SJSA1 (cell line): ENCODE measurements at regions not wholly inside any gene's neighbourhood (a gene's known extent, or its start where the extent isn't known, plus 50 kb on each side); places are given as distances from the start of the nearest gene placed in this dataset.
"Not testable (repeated sequence)": the region's sequence is repeated elsewhere in the genome, so short reads cannot be mapped to it uniquely, and the experiment has no call there.

Experiments
- DNase-seq, 2 experiments: peaks; one replicate each; pipeline ENCODE4 v3.0.0-alpha.2; 2015 to 2020; ENCODE audit warnings: low spot score in 2 of 2, low read depth in 1 of 2
- H3K27ac ChIP-seq: fragments of 250-450 bp; sonication (Bioruptor Pico); 2 replicates; pipeline ENCODE4 v1.5.1; 2020; ENCODE audit warnings: mild to moderate bottlenecking, moderate library complexity
- H3K27me3 ChIP-seq: fragments of 250-450 bp; sonication (Bioruptor Pico); replicated peaks from 2 replicates; pipeline ENCODE4 v1.5.1; 2020; ENCODE audit warnings: mild to moderate bottlenecking, moderate library complexity
- H3K36me3 ChIP-seq: fragments of 250-450 bp; sonication (Bioruptor Pico); 2 replicates; pipeline ENCODE4 v1.5.1; 2020; ENCODE audit warnings: mild to moderate bottlenecking
- H3K4me1 ChIP-seq: fragments of 250-450 bp; sonication (Bioruptor Pico); replicated peaks from 2 replicates; pipeline ENCODE4 v1.6.1; 2021; ENCODE audit warnings: mild to moderate bottlenecking
- H3K4me3 ChIP-seq: fragments of 250-450 bp; sonication (Bioruptor Pico); 2 replicates; pipeline ENCODE4 v1.5.1; 2020; ENCODE audit warnings: mild to moderate bottlenecking
- H3K9me3 ChIP-seq: fragments of 250-450 bp; sonication (Bioruptor Pico); replicated peaks from 2 replicates; pipeline ENCODE4 v1.5.1; 2020; ENCODE audit warnings: mild to moderate bottlenecking

DNA sequence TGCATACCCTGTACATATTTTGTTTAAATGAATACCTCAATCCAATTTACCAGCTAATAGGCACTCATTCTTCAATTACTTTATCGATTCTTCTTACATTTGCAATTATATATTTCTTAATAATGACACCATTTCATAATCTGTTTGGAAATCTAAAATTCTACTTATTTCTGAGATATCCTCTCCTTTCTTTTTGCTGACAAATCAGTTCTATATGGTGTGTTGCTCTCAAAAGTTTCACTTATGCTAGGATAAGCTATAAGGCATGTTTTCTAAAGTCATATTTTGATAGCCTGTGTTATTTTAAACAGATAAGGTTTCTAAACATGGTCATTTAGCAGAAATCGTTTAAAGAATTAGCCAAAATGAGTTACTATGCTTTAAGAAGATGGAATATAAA is 140.6 kb upstream of the GJE1 start:
- Histone ChIP-seq H3K4me3 (no peak overlapping the region), H3K4me1 (peaks cover 4% of the 10 kb centered on the region), H3K27ac (no peak overlapping the region), H3K36me3 (no peaks in the 10 kb centered on the region), H3K9me3 (no peaks in the 10 kb centered on the region), H3K27me3 (no peaks in the 10 kb centered on the region)
- DNase-seq = no peak

DNA sequence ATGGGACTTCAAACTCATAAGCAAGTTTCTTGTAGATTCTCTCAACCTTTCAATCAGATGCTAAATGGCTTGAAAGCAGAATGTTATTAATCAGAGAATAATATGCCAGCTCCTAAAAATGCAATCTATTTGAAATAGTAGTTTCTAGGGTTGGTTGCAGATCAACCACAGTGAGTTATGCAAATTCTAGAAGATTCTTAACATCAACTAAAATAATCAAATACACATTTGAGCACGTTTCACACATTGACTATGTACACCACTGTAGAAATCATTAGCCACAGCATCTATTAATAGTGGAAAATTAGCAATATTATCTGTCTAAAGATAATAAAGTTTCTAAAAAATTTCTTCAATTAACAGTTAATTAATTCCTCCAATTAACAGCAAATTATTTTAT is 141.9 kb upstream of the GJE1 start:
- no peaks in the 10 kb centered on the region for H3K36me3 ChIP-seq
- no peak overlapping the region for H3K4me3 ChIP-seq
- peaks cover 4% of the 10 kb centered on the region for H3K4me1 ChIP-seq
- no peaks in the 10 kb centered on the region for H3K27me3 ChIP-seq
- H3K27ac ChIP-seq = no peak overlapping the region
- no peaks in the 10 kb centered on the region for H3K9me3 ChIP-seq
- DNase-seq = no peak

DNA sequence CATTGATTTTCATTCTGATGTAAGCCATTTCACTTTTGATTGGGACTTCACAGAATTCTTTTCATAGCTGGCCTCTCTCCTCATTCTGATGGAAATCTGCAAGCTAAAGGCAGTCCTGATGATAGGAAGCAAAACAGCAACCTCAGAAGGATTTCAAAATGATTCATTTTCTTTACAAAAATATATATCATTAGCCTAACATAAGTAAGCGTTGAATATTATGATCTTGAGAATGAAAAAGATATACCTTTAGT is 143.1 kb upstream of the GJE1 start:
- H3K27me3 ChIP-seq = no peaks in the 10 kb centered on the region
- H3K9me3 ChIP-seq = no peaks in the 10 kb centered on the region
- no peak overlapping the region for H3K4me3 ChIP-seq
- no peak for DNase-seq
- H3K4me1 ChIP-seq = peaks cover 4% of the 10 kb centered on the region
- H3K36me3 ChIP-seq = no peaks in the 10 kb centered on the region
- H3K27ac ChIP-seq = no peak overlapping the region

DNA sequence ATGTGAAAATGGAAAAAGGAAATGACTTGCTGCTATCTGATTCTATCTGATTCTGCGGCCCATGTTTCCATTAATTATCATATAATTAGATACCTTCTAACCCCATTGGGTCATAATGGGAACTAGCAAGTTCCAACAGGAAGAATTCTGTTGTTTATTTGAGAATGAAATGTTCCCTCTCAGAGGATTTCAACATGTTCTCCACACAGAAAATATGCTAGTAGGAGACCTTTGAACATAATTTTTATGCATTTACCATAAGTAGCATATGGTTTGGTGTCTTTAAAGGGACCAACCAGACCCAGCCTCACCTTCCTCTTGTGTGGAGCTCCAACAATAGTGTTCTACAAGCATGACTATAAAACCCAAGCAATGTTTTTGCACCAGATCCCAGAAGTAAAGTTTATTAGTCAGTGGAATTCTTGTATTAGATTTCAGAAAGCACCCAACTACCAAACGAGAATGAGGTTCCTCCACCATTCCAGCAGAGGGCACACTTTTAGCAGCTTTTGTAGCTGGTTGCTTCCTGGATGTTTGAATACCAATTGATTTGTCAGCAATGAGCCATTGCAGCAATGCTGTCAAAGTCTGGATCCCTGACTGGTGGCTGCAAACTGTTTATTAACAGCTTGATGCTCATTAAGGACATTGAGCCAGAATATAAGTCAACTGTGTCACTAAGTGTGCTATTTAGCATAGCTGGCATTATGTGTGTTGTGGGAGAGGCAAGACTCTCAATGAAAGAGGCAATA is 143.6 kb upstream of the GJE1 start:
- Histone ChIP-seq H3K27me3 (no peaks in the 10 kb centered on the region), H3K4me3 (no peak overlapping the region), H3K27ac (no peak overlapping the region), H3K36me3 (no peaks in the 10 kb centered on the region), H3K9me3 (no peaks in the 10 kb centered on the region), H3K4me1 (peaks cover 4% of the 10 kb centered on the region)
- DNase-seq = peak; percentile 52 to 62

DNA sequence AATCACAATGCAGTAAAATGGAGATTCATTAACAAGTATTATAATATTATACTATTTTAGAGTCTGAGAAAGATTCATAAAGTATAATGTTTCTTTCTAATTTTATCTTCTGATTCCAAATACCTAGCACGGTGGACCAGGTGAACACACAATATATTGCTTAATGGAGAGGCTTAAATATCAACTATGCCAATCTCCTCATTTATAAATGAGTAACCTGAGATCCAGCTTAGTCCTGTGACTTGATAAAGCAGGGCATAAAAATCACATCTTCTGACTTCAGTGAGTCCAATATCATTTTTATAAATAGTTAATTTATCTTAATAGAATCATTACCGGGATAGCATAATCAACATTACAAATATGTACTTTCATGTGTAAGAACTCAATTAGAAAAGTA is 144.4 kb upstream of the GJE1 start:
- no peak overlapping the region for H3K4me3 ChIP-seq
- H3K27me3 ChIP-seq = no peaks in the 10 kb centered on the region
- H3K27ac ChIP-seq = no peak overlapping the region
- H3K36me3 ChIP-seq = no peaks in the 10 kb centered on the region
- H3K9me3 ChIP-seq = no peaks in the 10 kb centered on the region
- no peak for DNase-seq
- peaks cover 4% of the 10 kb centered on the region for H3K4me1 ChIP-seq

DNA sequence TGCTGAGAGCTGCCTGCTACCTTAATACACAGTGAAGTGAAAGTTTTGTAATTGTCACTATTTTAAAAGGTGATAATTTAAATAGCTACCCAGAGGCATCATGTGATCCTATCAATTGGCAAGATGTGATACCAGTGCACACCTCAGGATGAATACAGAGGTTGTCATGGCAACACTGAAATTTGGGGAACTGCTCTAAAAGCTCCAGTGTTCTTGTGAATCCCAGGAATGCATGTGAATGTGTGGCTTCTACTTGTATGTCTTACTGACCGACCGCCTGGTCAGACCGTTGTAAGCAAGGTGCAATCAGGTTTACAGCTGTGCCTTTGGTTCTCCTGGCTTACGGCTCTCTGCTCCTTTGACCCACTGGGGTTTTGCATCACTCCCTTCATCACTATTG is 146.3 kb upstream of the GJE1 start:
- H3K36me3 ChIP-seq = no peaks in the 10 kb centered on the region
- no peaks in the 10 kb centered on the region for H3K27me3 ChIP-seq
- H3K27ac ChIP-seq = no peak overlapping the region
- H3K9me3 ChIP-seq = no peaks in the 10 kb centered on the region
- DNase-seq = no peak
- peaks cover 4% of the 10 kb centered on the region for H3K4me1 ChIP-seq
- H3K4me3 ChIP-seq = no peak overlapping the region

DNA sequence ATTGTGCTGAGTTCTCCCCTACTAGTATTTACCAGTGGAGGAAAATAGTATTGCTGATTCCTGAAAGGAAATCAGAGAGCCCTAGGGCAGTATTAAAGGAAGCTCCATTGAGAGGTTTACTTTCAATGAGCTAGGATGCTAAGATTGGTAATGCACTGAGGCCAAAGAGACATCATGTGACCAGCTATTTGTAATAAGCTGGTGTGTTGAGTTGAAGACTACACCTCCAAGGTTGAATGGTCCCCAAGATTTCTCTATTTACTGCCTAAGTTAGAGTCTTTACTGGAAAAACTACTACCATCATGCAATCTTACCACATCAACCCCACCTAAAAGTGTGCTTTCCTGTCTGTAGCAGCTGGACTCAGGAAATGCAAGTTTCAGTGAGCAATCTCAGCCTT is 151.5 kb upstream of the GJE1 start:
- no peaks in the 10 kb centered on the region for H3K36me3 ChIP-seq
- H3K27ac ChIP-seq = no peak overlapping the region
- H3K9me3 ChIP-seq = no peaks in the 10 kb centered on the region
- no peak for DNase-seq
- H3K4me1 ChIP-seq = no peaks in the 10 kb centered on the region
- H3K27me3 ChIP-seq = no peaks in the 10 kb centered on the region
- H3K4me3 ChIP-seq = no peak overlapping the region

DNA sequence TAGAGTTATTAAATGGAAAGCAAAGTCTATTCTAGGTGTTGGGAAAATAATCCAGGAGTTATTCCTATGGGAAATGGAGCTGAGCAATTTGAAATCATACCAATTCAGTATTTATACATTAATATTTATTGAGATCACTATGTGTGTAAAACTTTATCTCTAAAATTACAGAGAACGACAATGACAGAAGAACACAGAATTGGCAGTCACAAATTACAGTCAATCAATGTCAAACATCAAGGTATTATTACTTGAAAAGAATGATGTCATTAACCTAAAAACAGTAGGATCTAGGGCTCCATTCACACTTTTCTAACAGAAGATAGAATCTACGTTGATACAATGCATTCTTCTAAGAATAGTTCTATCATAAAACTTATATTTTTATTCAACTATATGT is 154.9 kb upstream of the GJE1 start:
- H3K36me3 ChIP-seq = no peaks in the 10 kb centered on the region
- no peak for DNase-seq
- H3K4me3 ChIP-seq = no peak overlapping the region
- no peak overlapping the region for H3K27ac ChIP-seq
- H3K4me1 ChIP-seq = no peaks in the 10 kb centered on the region
- H3K9me3 ChIP-seq = no peaks in the 10 kb centered on the region
- H3K27me3 ChIP-seq = no peaks in the 10 kb centered on the region

DNA sequence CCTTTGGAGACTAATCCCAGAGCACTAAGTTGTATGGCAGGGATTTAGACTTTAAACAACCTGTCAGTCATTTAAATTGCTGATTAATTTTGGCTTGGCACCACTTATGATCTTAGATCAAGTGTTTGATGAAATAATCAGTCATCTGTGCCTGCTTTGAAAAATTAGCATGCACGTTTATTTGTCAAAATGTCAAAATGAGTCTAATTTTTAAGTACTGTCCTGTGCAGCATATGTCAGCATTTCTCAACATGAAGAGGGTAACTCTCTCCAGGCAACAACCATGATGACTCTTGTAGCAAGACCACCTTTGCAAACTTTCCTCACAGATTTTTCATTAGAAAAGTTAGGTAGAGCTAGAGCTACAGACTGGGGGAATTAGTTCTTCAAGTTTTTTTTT is 155.7 kb upstream of the GJE1 start:
- H3K36me3 ChIP-seq = no peaks in the 10 kb centered on the region
- H3K27me3 ChIP-seq = no peaks in the 10 kb centered on the region
- H3K9me3 ChIP-seq = no peaks in the 10 kb centered on the region
- H3K4me1 ChIP-seq = no peaks in the 10 kb centered on the region
- H3K4me3 ChIP-seq = no peak overlapping the region
- no peak overlapping the region for H3K27ac ChIP-seq
- DNase-seq = no peak

DNA sequence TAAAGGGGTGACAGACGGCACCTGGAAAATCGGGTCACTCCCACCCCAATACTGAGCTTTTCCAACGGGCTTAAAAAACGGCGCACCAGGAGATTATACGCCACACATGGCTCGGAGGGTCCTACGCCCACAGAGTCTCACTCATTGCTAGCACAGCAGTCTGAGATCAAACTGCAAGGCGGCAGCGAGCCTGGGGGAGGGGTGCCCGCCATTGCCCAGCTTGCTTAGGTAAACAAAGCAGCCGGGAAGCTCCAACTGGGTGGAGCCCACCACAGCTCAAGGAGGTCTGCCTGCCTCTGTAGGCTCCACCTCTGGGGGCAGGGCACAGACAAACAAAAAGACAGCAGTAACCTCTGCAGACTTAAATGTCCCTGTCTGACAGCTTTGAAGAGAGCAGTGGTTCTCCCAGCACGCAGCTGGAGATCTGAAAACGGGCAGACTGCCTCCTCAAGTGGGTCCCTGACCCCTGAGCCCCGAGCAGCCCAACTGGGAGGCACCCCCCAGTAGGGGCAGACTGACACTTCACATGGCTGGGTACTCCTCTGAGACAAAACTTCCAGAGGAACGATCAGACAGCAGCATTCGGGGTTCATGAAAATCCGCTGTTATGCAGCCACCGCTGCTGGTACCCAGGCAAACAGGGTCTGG is 162.8 kb upstream of the GJE1 start:
- H3K36me3 ChIP-seq, H3K4me1 ChIP-seq, H3K9me3 ChIP-seq, H3K27me3 ChIP-seq, H3K27ac ChIP-seq, H3K4me3 ChIP-seq, DNase-seq: not testable (repeated sequence)

DNA sequence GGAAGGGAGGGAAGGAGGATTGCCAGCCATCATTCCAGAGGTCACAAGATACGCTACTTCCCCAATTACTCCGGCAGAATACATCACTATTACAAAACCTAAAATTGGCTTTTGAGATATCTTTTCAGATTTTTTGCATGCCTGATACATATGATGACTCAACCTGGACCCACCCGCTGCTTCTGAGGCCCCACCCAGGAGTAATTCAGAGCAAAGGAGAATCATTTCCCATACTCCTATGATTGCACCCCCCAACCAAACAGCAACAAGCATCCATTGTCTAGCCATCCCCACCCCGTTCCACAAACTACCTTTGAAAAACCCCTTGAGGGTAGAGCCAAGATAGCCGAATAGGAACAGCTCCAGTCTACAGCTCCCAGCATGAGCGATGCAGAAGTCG is 163.5 kb upstream of the GJE1 start:
- DNase-seq = no peak
- no peaks in the 10 kb centered on the region for H3K27me3 ChIP-seq

DNA sequence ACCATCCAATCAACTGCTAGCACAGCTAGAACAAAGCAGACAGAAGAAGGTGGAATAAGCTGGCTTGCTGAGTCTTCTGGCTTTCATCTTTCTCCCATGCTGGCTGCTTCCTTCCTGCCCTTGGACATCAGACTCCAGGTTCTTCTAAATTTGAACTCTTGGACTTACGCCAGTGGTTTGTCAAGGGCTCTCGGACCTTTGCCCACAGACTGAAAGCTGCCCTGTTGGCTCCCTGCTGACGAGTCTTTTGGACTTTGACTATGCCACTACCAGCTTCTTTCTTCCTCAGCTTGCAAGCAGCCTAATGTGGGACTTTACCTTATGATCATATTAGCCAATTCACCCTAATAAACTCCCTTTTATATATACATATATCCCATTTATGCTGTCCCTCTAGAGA is 164.1 kb upstream of the GJE1 start:
- Histone ChIP-seq H3K36me3 (no peaks in the 10 kb centered on the region), H3K4me3 (no peak overlapping the region), H3K4me1 (no peaks in the 10 kb centered on the region), H3K27ac (no peak overlapping the region), H3K27me3 (no peaks in the 10 kb centered on the region), H3K9me3 (no peaks in the 10 kb centered on the region; the same call in none of the 2 replicates)
- DNase-seq = no peak

More for the DNA sequence above, 163.5 kb upstream of the GJE1 start:
- H3K27ac ChIP-seq = no peak overlapping the region
- no peaks in the 10 kb centered on the region; the same call in none of the 2 replicates for H3K9me3 ChIP-seq
- H3K36me3 ChIP-seq = no peaks in the 10 kb centered on the region
- no peak overlapping the region for H3K4me3 ChIP-seq
- no peaks in the 10 kb centered on the region for H3K4me1 ChIP-seq

DNA sequence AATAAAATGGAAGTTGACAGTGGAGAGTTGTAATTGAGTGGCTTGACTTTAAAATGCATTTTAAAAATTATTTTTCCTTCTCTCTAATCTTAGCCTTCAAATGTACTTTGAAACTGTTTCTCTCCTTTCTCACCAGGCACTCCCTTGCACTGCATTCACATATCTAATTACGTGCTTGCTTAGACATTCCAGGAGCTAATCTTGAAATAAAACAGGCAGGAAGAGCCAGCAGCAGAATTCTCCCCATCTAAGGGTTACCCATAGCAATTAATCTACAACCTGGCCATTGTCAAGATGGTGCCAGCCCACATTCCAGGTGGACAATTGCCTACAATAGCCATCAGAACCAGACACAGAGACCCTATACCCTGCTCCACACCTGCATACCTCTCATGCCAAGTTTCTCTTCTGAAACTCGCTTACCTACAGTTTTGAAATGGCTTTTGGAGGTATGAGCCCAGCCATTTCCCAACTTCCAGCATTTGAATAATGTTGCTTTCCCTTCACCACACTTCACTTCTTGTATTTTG is 167.6 kb upstream of the GJE1 start:
- no peaks in the 10 kb centered on the region for H3K4me1 ChIP-seq
- no peak for DNase-seq
- no peaks in the 10 kb centered on the region; the same call in none of the 2 replicates for H3K9me3 ChIP-seq
- no peaks in the 10 kb centered on the region for H3K27me3 ChIP-seq
- no peak overlapping the region for H3K4me3 ChIP-seq
- H3K27ac ChIP-seq = no peak overlapping the region
- H3K36me3 ChIP-seq = no peaks in the 10 kb centered on the region

DNA sequence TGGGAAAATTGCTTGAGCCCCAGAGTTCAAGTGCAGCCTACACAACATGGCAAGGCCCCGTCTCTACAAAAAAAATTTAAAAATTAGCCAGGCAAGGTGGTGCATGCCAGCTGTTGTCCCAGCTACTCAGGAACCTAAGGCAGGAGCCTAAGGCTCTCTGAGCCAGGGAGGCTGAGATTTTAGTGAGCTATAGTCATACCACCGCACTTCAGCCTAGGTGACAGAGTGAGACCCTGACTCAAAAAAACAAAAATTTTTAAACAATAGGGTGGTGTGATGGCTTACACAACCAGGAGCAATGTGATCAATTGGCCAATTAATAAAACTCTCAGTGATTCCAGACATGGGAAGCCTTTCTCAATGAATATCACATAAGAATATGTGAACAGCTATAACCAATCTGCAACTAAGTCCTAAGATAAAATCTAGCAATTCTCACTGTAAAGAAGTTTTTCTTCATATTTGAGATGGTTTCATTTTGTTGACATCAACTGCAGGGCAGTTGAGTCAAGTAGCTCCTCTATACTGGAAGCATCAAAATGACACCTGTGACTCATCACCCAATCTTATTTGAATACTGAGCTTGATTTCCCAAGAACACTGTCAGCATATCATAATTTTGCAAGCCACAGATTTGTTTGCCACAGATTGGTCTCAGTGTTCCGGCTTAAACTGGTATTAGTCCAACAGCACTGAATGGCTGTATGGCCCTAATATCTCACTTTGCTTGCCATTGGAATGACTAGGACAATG is 169.0 kb upstream of the GJE1 start:
- Histone ChIP-seq H3K9me3 (no peaks in the 10 kb centered on the region; the same call in none of the 2 replicates), H3K4me3 (no peak overlapping the region), H3K27me3 (no peaks in the 10 kb centered on the region), H3K36me3 (no peaks in the 10 kb centered on the region), H3K27ac (no peak overlapping the region), H3K4me1 (no peaks in the 10 kb centered on the region)
- no peak for DNase-seq
